ENCODE measurements at regions not wholly inside any gene's neighbourhood (a gene's known extent, or its start where the extent isn't known, plus 50 kb on each side); places are given as distances from the start of the nearest gene placed in this dataset.

DNA sequence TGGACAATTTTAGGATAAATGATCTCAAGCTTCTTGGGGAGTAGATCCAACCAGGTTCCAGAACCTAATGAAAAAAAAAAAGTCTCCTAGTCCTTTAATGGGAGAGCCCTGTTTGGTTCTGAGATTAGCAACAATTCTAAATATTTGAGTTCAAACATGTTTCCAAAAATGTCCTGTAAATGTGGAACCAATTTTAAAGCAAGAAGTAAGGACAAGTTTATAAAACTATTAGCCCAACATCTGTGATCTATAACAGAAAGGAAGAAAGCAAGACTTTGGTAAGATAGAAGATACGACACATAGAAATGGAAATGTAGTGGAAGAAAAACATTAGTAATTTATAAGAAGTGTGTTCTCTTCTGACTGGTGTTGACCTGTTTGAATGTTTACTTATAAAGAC lies 79.7 kb upstream of the SLC5A12 start:
- Histone ChIP-seq H3K4me1 (ENCODE audit: control insufficient read depth in 5 of 5, insufficient read depth in 5 of 5, low read length in 5 of 5) (peaks cover 0 to 5% (median 0%) of the 10 kb centered on the region in 5 donors), H3K9ac (ENCODE audit: low read length in 5 of 5) (no peak overlapping the region), H3K9me3 (ENCODE audit: control insufficient read depth in 5 of 5, low read length in 5 of 5) (no peaks in the 10 kb centered on the region), H3K27ac (ENCODE audit: low read depth, low read length) (no peak overlapping the region), H3K4me3 (ENCODE audit: low read depth in 1 of 5, low read length in 5 of 5) (no peak overlapping the region), H3K27me3 (ENCODE audit: control insufficient read depth in 5 of 5, insufficient read depth in 4 of 5, low read length in 5 of 5) (no peaks in the 10 kb centered on the region), H3K36me3 (ENCODE audit: control insufficient read depth in 5 of 5, insufficient read depth in 5 of 5, low read length in 5 of 5) (no peaks in the 10 kb centered on the region)

GRCh38 chr11:26805001-26805400 lies 83.1 kb upstream of the SLC5A12 start:
- Histone ChIP-seq H3K27ac (ENCODE audit: low read depth, low read length) (no peak overlapping the region), H3K9me3 (ENCODE audit: control insufficient read depth in 5 of 5, low read length in 5 of 5) (no peaks in the 10 kb centered on the region), H3K36me3 (ENCODE audit: control insufficient read depth in 5 of 5, insufficient read depth in 5 of 5, low read length in 5 of 5) (no peaks in the 10 kb centered on the region), H3K27me3 (ENCODE audit: control insufficient read depth in 5 of 5, insufficient read depth in 4 of 5, low read length in 5 of 5) (no peaks in the 10 kb centered on the region), H3K9ac (ENCODE audit: low read length in 5 of 5) (no peak overlapping the region), H3K4me3 (ENCODE audit: low read depth in 1 of 5, low read length in 5 of 5) (no peak overlapping the region), H3K4me1 (ENCODE audit: control insufficient read depth in 5 of 5, insufficient read depth in 5 of 5, low read length in 5 of 5) (peaks cover 0 to 5% (median 0%) of the 10 kb centered on the region in 5 donors)

- no peaks in the 10 kb centered on the region for H3K36me3 ChIP-seq (ENCODE audit: control insufficient read depth in 5 of 5, insufficient read depth in 5 of 5, low read length in 5 of 5)
- no peak overlapping the region for H3K9ac ChIP-seq (ENCODE audit: low read length in 5 of 5)
- peaks cover 0 to 5% (median 0%) of the 10 kb centered on the region in 5 donors for H3K4me1 ChIP-seq (ENCODE audit: control insufficient read depth in 5 of 5, insufficient read depth in 5 of 5, low read length in 5 of 5)
- no peaks in the 10 kb centered on the region for H3K27me3 ChIP-seq (ENCODE audit: control insufficient read depth in 5 of 5, insufficient read depth in 4 of 5, low read length in 5 of 5)
- no peak overlapping the region for H3K4me3 ChIP-seq (ENCODE audit: low read depth in 1 of 5, low read length in 5 of 5)
- no peak overlapping the region for H3K27ac ChIP-seq (ENCODE audit: low read depth, low read length)
- no peaks in the 10 kb centered on the region for H3K9me3 ChIP-seq (ENCODE audit: control insufficient read depth in 5 of 5, low read length in 5 of 5)
These were observed 84.4 kb upstream of the SLC5A12 start for GRCh38 chr11:26806219-26806618.

GRCh38 chr11:26820739-26821138 lies 98.9 kb upstream of the SLC5A12 start:
- peak overlapping the region; percentile 72 for H3K27ac ChIP-seq (ENCODE audit: low read depth, low read length)
- H3K9ac ChIP-seq (ENCODE audit: low read length in 5 of 5) = no peak overlapping the region
- peaks cover 0 to 23% (median 12%) of the 10 kb centered on the region in 5 donors for H3K9me3 ChIP-seq (ENCODE audit: control insufficient read depth in 5 of 5, low read length in 5 of 5)
- no peaks in the 10 kb centered on the region for H3K36me3 ChIP-seq (ENCODE audit: control insufficient read depth in 5 of 5, insufficient read depth in 5 of 5, low read length in 5 of 5)
- H3K27me3 ChIP-seq (ENCODE audit: control insufficient read depth in 5 of 5, insufficient read depth in 4 of 5, low read length in 5 of 5) = no peaks in the 10 kb centered on the region
- peaks cover 0 to 6% (median 0%) of the 10 kb centered on the region in 5 donors for H3K4me1 ChIP-seq (ENCODE audit: control insufficient read depth in 5 of 5, insufficient read depth in 5 of 5, low read length in 5 of 5)
- no peak overlapping the region for H3K4me3 ChIP-seq (ENCODE audit: low read depth in 1 of 5, low read length in 5 of 5)

GRCh38 chr11:26823963-26824362 lies 102.1 kb upstream of the SLC5A12 start:
- H3K36me3 ChIP-seq (ENCODE audit: control insufficient read depth in 5 of 5, insufficient read depth in 5 of 5, low read length in 5 of 5) = no peaks in the 10 kb centered on the region

GRCh38 chr11:26827567-26828081 lies 105.8 kb upstream of the SLC5A12 start:
- Histone ChIP-seq H3K4me1 (ENCODE audit: control insufficient read depth in 5 of 5, insufficient read depth in 5 of 5, low read length in 5 of 5) (peaks cover 0 to 4% (median 0%) of the 10 kb centered on the region in 5 donors), H3K9me3 (ENCODE audit: control insufficient read depth in 5 of 5, low read length in 5 of 5) (peaks cover 0 to 18% (median 10%) of the 10 kb centered on the region in 5 donors), H3K27ac (ENCODE audit: low read depth, low read length) (no peak overlapping the region), H3K4me3 (ENCODE audit: low read depth in 1 of 5, low read length in 5 of 5) (no peak overlapping the region), H3K9ac (ENCODE audit: low read length in 5 of 5) (no peak overlapping the region), H3K36me3 (ENCODE audit: control insufficient read depth in 5 of 5, insufficient read depth in 5 of 5, low read length in 5 of 5) (no peaks in the 10 kb centered on the region), H3K27me3 (ENCODE audit: control insufficient read depth in 5 of 5, insufficient read depth in 4 of 5, low read length in 5 of 5) (no peaks in the 10 kb centered on the region)

More at GRCh38 chr11:26823963-26824362, 102.1 kb upstream of the SLC5A12 start:
- Histone ChIP-seq H3K27ac (ENCODE audit: low read depth, low read length) (no peak overlapping the region), H3K27me3 (ENCODE audit: control insufficient read depth in 5 of 5, insufficient read depth in 4 of 5, low read length in 5 of 5) (no peaks in the 10 kb centered on the region), H3K9me3 (ENCODE audit: control insufficient read depth in 5 of 5, low read length in 5 of 5) (peaks cover 0 to 20% (median 12%) of the 10 kb centered on the region in 5 donors), H3K4me1 (ENCODE audit: control insufficient read depth in 5 of 5, insufficient read depth in 5 of 5, low read length in 5 of 5) (peaks cover 0 to 6% (median 0%) of the 10 kb centered on the region in 5 donors), H3K9ac (ENCODE audit: low read length in 5 of 5) (no peak overlapping the region), H3K4me3 (ENCODE audit: low read depth in 1 of 5, low read length in 5 of 5) (no peak overlapping the region)

DNA sequence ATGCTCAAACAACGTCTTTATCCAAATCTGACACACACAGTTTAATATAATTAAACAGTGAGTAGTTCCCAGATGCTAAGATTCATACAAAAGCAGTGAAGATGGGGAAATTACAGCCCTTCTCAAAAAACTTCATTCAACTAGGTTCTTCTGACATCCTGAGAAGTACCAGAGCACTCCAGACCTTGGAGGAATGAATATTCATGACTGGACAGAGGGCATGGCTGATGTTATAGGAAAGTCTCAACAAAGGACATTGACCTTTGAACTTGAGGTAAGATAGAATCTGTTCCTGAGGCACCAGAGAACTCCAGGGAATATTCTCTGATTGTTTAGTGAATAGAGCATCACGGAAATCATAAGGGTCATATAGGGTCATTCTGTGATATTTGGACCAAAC lies 106.4 kb upstream of the SLC5A12 start:
- no peak overlapping the region for H3K9ac ChIP-seq (ENCODE audit: low read length in 5 of 5)
- H3K4me1 ChIP-seq (ENCODE audit: control insufficient read depth in 5 of 5, insufficient read depth in 5 of 5, low read length in 5 of 5) = peaks cover 0 to 4% (median under 1%) of the 10 kb centered on the region in 5 donors
- H3K27ac ChIP-seq (ENCODE audit: low read depth, low read length) = no peak overlapping the region
- no peaks in the 10 kb centered on the region for H3K27me3 ChIP-seq (ENCODE audit: control insufficient read depth in 5 of 5, insufficient read depth in 4 of 5, low read length in 5 of 5)
- H3K9me3 ChIP-seq (ENCODE audit: control insufficient read depth in 5 of 5, low read length in 5 of 5) = peaks cover 0 to 15% (median 7%) of the 10 kb centered on the region in 5 donors
- no peak overlapping the region for H3K4me3 ChIP-seq (ENCODE audit: low read depth in 1 of 5, low read length in 5 of 5)
- H3K36me3 ChIP-seq (ENCODE audit: control insufficient read depth in 5 of 5, insufficient read depth in 5 of 5, low read length in 5 of 5) = no peaks in the 10 kb centered on the region

GRCh38 chr11:26830218-26830617 lies 108.4 kb upstream of the SLC5A12 start:
- Histone ChIP-seq H3K4me3 (ENCODE audit: low read depth in 1 of 5, low read length in 5 of 5) (no peak overlapping the region), H3K27me3 (ENCODE audit: control insufficient read depth in 5 of 5, insufficient read depth in 4 of 5, low read length in 5 of 5) (no peaks in the 10 kb centered on the region), H3K9me3 (ENCODE audit: control insufficient read depth in 5 of 5, low read length in 5 of 5) (no peaks in the 10 kb centered on the region), H3K27ac (ENCODE audit: low read depth, low read length) (no peak overlapping the region), H3K9ac (ENCODE audit: low read length in 5 of 5) (no peak overlapping the region), H3K36me3 (ENCODE audit: control insufficient read depth in 5 of 5, insufficient read depth in 5 of 5, low read length in 5 of 5) (no peaks in the 10 kb centered on the region), H3K4me1 (ENCODE audit: control insufficient read depth in 5 of 5, insufficient read depth in 5 of 5, low read length in 5 of 5) (peaks cover 0 to 14% (median 8%) of the 10 kb centered on the region in 5 donors)

DNA sequence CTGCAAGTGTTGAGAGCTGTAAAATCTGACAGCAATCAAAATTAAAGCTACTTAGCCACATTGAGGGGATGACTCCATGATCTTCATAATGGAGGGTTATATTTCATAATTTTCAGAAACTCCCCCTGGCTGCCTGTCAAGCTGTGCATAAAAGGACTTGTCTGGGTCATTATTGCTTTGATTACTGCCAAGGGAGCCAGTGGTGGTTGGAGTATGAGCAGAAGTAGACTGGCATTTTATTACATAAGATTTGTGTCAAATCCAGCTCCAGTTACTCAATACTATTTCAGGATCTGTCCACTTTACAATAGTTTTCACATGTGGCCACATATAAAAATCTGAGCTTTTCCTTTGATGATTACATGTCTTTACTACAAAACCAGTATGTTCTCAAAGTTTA lies 108.9 kb upstream of the SLC5A12 start:
- Histone ChIP-seq H3K27ac (ENCODE audit: low read depth, low read length) (peak overlapping the region; percentile 14), H3K4me1 (ENCODE audit: control insufficient read depth in 5 of 5, insufficient read depth in 5 of 5, low read length in 5 of 5) (peaks cover 0 to 14% (median 8%) of the 10 kb centered on the region in 5 donors), H3K9me3 (ENCODE audit: control insufficient read depth in 5 of 5, low read length in 5 of 5) (no peaks in the 10 kb centered on the region), H3K4me3 (ENCODE audit: low read depth in 1 of 5, low read length in 5 of 5) (no peak overlapping the region), H3K27me3 (ENCODE audit: control insufficient read depth in 5 of 5, insufficient read depth in 4 of 5, low read length in 5 of 5) (no peaks in the 10 kb centered on the region), H3K9ac (ENCODE audit: low read length in 5 of 5) (no peak overlapping the region), H3K36me3 (ENCODE audit: control insufficient read depth in 5 of 5, insufficient read depth in 5 of 5, low read length in 5 of 5) (no peaks in the 10 kb centered on the region)

GRCh38 chr11:26834601-26835000 lies 112.7 kb upstream of the SLC5A12 start:
- Histone ChIP-seq H3K9me3 (ENCODE audit: control insufficient read depth in 5 of 5, low read length in 5 of 5) (no peaks in the 10 kb centered on the region), H3K27me3 (ENCODE audit: control insufficient read depth in 5 of 5, insufficient read depth in 4 of 5, low read length in 5 of 5) (no peaks in the 10 kb centered on the region), H3K4me1 (ENCODE audit: control insufficient read depth in 5 of 5, insufficient read depth in 5 of 5, low read length in 5 of 5) (peaks cover 0 to 14% (median 8%) of the 10 kb centered on the region in 5 donors), H3K36me3 (ENCODE audit: control insufficient read depth in 5 of 5, insufficient read depth in 5 of 5, low read length in 5 of 5) (no peaks in the 10 kb centered on the region), H3K27ac (ENCODE audit: low read depth, low read length) (no peak overlapping the region), H3K9ac (ENCODE audit: low read length in 5 of 5) (no peak overlapping the region), H3K4me3 (ENCODE audit: low read depth in 1 of 5, low read length in 5 of 5) (no peak overlapping the region)

All from subcutaneous abdominal adipose tissue (tissue), 5 donors.